Uterus (tissue), 3 donors: ENCODE measurements at regions not wholly inside any gene's neighbourhood (a gene's known extent, or its start where the extent isn't known, plus 50 kb on each side); places are given as distances from the start of the nearest gene placed in this dataset.
"Not testable (repeated sequence)": the region's sequence is repeated elsewhere in the genome, so short reads cannot be mapped to it uniquely, and the experiment has no call there.

Experiments used
- DNase-seq, 2 donors: peaks; one replicate each; pipeline ENCODE4 v3.0.0-alpha.2; 2019 to 2020
- H3K27ac ChIP-seq, 2 donors: fragments of 200-600 bp; sonication (generic); 1 replicate in 1 of 2; 2 replicates in 1 of 2; pipeline ENCODE4 v1.5.1; 2016 to 2018
- H3K27me3 ChIP-seq, 2 donors: fragments of 200-600 bp; sonication (generic); one replicate each; pipeline ENCODE4 v1.5.1; 2018 to 2019; ENCODE audit warnings: control low read depth in 1 of 2
- H3K36me3 ChIP-seq, 2 donors: fragments of 200-600 bp; sonication (generic); one replicate each; pipeline ENCODE4 v1.5.1; 2019; ENCODE audit warnings: control low read depth in 1 of 2
- H3K4me1 ChIP-seq, 2 donors: fragments of 200-600 bp; sonication (generic); one replicate each; pipeline ENCODE4 v1.5.1; 2018 to 2019; ENCODE audit warnings: control low read depth in 1 of 2
- H3K4me3 ChIP-seq, 2 donors: fragments of 200-600 bp; sonication (generic); 1 replicate in 1 of 2; 2 replicates in 1 of 2; pipeline ENCODE4 v1.5.1; 2018 to 2019; ENCODE audit warnings: mild to moderate bottlenecking in 1 of 2
- H3K9me3 ChIP-seq, 2 donors: fragments of 200-600 bp; sonication (generic); one replicate each; pipeline ENCODE4 v1.5.1; 2019; ENCODE audit warnings: control low read depth in 1 of 2
- CTCF ChIP-seq, 4 experiments: fragments of 200-600 bp in 2 of 4; fragments of 450-650 bp in 2 of 4; sonication (generic) in 2 of 4; IDR thresholded peaks; one replicate each; pipeline ENCODE4 v1.5.1; 2016 to 2019; ENCODE audit warnings: antibody characterized with exemption in 4 of 4, mild to moderate bottlenecking in 2 of 4, moderate library complexity in 1 of 4
- POLR2A ChIP-seq, 2 donors: fragments of 450-650 bp; IDR thresholded peaks; one replicate each; pipeline ENCODE4 v1.6.1; 2016; ENCODE audit warnings: antibody characterized with exemption in 2 of 2, mild to moderate bottlenecking in 1 of 2, moderate library complexity in 1 of 2
- intact Hi-C: fragments of 100-400 bp; cut with DNase I; formaldehyde crosslinking; loops from one replicate; pipeline ENCODE4 v1.15.1; 2023; ENCODE audit warnings: low total_unique reads
- donor health status: DM: yes; HTN: yes; CAD: no.

- DNase-seq: no peak
- intact Hi-C loops: no loop called here
- H3K4me3 ChIP-seq: no peak overlapping the region
- no peaks in the 10 kb centered on the region for H3K27me3 ChIP-seq
- H3K4me1 ChIP-seq: no peaks in the 10 kb centered on the region
- no peaks in the 10 kb centered on the region for H3K9me3 ChIP-seq
- TF ChIP-seq CTCF (IDR thresholded peaks at IDR 0.05) (no peak), POLR2A (IDR thresholded peaks at IDR 0.05) (no peak)
- H3K36me3 ChIP-seq: no peaks in the 10 kb centered on the region
- no peak overlapping the region for H3K27ac ChIP-seq
These were observed 68.2 kb downstream of the ATP23 start for GRCh38 chr12:58009405-58010195.

- intact Hi-C loops: no loop called here
- DNase-seq: no peak
- TF ChIP-seq POLR2A (IDR thresholded peaks at IDR 0.05) (no peak), CTCF (IDR thresholded peaks at IDR 0.05) (no peak)
- no peaks in the 10 kb centered on the region for H3K27me3 ChIP-seq
- no peaks in the 10 kb centered on the region for H3K36me3 ChIP-seq
- no peak overlapping the region for H3K4me3 ChIP-seq
- H3K4me1 ChIP-seq: no peaks in the 10 kb centered on the region
- no peak overlapping the region for H3K27ac ChIP-seq
- no peaks in the 10 kb centered on the region for H3K9me3 ChIP-seq
These were observed 70.3 kb downstream of the ATP23 start for GRCh38 chr12:58011676-58012075.

GRCh38 chr12:58022379-58023020, 81.1 kb downstream of the ATP23 start:
- H3K36me3 ChIP-seq, intact Hi-C loops, H3K9me3 ChIP-seq, H3K27ac ChIP-seq, H3K4me1 ChIP-seq, DNase-seq, H3K4me3 ChIP-seq, H3K27me3 ChIP-seq: not testable (repeated sequence)

- intact Hi-C loops: no loop called here
- H3K27ac ChIP-seq: no peak overlapping the region
- no peaks in the 10 kb centered on the region for H3K9me3 ChIP-seq
- TF ChIP-seq POLR2A (IDR thresholded peaks at IDR 0.05) (no peak), CTCF (IDR thresholded peaks at IDR 0.05) (no peak)
- no peak overlapping the region for H3K4me3 ChIP-seq
- H3K4me1 ChIP-seq: no peaks in the 10 kb centered on the region
- no peak for DNase-seq
- H3K27me3 ChIP-seq: no peaks in the 10 kb centered on the region
- no peaks in the 10 kb centered on the region for H3K36me3 ChIP-seq
These were observed 84.1 kb downstream of the ATP23 start for GRCh38 chr12:58025431-58025830.

- no peaks in the 10 kb centered on the region for H3K9me3 ChIP-seq
- no peak for DNase-seq
- no peaks in the 10 kb centered on the region for H3K27me3 ChIP-seq
- intact Hi-C loops: no loop called here
- TF ChIP-seq POLR2A (IDR thresholded peaks at IDR 0.05): no peak
- TF ChIP-seq CTCF (IDR thresholded peaks at IDR 0.05): no peak
- H3K36me3 ChIP-seq: no peaks in the 10 kb centered on the region
- H3K4me3 ChIP-seq: no peak overlapping the region
- H3K4me1 ChIP-seq: no peaks in the 10 kb centered on the region
- H3K27ac ChIP-seq: no peak overlapping the region
These were observed 85.1 kb downstream of the ATP23 start for GRCh38 chr12:58026426-58026825.
